ENCODE measurements at regions not wholly inside any gene's neighbourhood (a gene's known extent, or its start where the extent isn't known, plus 50 kb on each side); places are given as distances from the start of the nearest gene placed in this dataset.

DNA sequence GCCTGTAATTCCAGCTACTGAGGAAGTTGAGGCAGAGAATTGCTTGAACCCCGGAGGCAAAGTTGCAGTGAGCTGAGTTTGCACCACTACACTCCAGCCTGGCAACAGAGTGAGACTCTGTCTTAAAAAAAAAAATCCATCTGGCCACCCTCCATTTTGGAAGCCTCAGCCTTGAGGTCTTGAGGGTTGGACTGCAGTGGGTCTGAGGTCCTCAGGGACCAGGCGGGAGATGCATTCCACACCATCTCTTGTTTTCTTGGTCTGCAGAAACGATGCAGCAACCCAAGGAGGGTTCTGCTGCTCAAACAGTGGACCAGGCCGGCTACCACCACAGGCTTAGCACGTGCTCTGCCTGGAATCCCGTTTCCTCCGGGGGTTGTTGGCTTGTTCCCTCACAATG is 299.3 kb downstream of the FGF9 start:
- Histone ChIP-seq H3K4me1 (ENCODE audit: control insufficient read depth in 1 of 2, insufficient read depth in 2 of 2, low read length in 2 of 2) (no peaks in the 10 kb centered on the region), H3K9ac (ENCODE audit: low read depth in 1 of 2, low read length in 2 of 2) (no peak overlapping the region), H3K4me3 (ENCODE audit: low read depth in 1 of 2, low read length in 2 of 2) (no peak overlapping the region), H3K36me3 (ENCODE audit: control insufficient read depth in 1 of 2, insufficient read depth in 2 of 2, low read length in 2 of 2) (no peaks in the 10 kb centered on the region), H3K9me3 (ENCODE audit: control insufficient read depth in 1 of 2, low read length in 2 of 2) (no peaks in the 10 kb centered on the region), H3K27ac (ENCODE audit: low read depth, low read length) (no peak overlapping the region), H3K27me3 (ENCODE audit: control insufficient read depth in 1 of 2, insufficient read depth in 2 of 2, low read length in 2 of 2) (no peaks in the 10 kb centered on the region)

DNA sequence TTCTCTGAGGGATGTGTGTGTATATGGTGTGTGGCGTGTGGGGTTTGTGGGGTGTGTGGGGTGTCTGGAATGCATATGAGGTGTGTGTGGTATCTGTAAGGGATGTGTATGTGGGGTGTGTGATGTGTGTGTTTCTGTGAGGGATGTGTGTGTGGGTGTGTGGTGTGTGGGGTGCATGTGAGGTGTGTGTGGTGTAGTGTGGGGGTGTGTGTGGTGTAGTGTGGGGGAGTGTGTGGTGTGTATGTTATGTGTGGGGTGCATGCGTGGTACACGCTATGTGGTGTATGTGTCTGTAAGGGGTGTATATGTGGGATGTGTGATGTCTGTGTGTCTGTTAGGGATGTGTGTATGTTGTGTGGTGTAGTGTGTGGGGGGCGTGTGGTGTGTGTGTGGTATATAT is 300.0 kb downstream of the FGF9 start:
- no peak overlapping the region for H3K4me3 ChIP-seq (ENCODE audit: low read depth in 1 of 2, low read length in 2 of 2)
- no peak overlapping the region for H3K27ac ChIP-seq (ENCODE audit: low read depth, low read length)
- H3K9me3 ChIP-seq (ENCODE audit: control insufficient read depth in 1 of 2, low read length in 2 of 2) = no peaks in the 10 kb centered on the region
- no peaks in the 10 kb centered on the region for H3K36me3 ChIP-seq (ENCODE audit: control insufficient read depth in 1 of 2, insufficient read depth in 2 of 2, low read length in 2 of 2)
- H3K9ac ChIP-seq (ENCODE audit: low read depth in 1 of 2, low read length in 2 of 2) = no peak overlapping the region
- no peaks in the 10 kb centered on the region for H3K27me3 ChIP-seq (ENCODE audit: control insufficient read depth in 1 of 2, insufficient read depth in 2 of 2, low read length in 2 of 2)
- no peaks in the 10 kb centered on the region for H3K4me1 ChIP-seq (ENCODE audit: control insufficient read depth in 1 of 2, insufficient read depth in 2 of 2, low read length in 2 of 2)

DNA sequence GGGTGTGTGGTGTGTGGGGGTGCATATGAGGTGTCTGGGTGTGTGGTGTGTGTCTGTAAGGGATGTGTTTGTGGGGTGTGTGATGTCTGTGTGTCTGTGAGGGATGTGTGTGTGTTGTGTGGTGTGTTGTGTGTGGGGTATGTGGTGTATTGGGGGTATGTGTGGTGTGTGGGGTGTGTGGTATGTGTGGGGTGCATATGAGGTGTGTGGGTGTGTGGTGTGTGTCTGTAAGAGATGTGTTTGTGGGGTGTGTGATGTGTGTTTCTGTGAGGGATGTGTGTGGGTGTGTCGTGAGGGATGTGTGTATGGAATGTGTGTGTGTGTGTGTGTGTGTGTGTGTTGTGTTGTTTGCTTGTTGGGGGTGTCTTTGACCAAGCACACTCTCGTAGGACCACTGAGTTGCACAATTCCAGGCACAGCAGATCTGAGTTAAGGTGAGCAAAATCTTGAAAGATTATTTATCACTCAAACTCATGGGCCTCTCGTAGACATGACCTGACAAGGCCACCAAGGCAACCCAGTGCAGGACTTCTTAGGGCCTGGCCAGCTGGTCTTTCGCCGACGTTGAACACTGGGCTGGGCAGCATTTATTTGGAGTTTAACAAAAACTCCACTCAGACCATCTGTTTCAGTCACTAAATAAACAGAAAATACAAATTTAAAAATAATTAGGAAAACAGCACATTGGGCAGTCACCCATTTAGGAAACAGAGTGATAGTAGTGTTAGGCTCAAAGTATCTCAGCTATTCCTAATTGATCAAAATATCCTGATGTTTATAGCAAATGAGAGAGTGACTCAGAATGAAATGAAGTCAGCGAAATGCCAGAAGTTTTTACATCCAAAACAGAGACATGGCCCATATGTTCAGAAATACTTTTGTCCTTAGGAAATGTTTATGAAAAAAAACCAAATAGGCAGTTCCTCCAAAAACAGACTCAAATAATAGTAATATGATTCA is 301.1 kb downstream of the FGF9 start:
- Histone ChIP-seq H3K9ac (ENCODE audit: low read depth in 1 of 2, low read length in 2 of 2) (no peak overlapping the region), H3K4me3 (ENCODE audit: low read depth in 1 of 2, low read length in 2 of 2) (no peak overlapping the region), H3K27ac (ENCODE audit: low read depth, low read length) (no peak overlapping the region), H3K4me1 (ENCODE audit: control insufficient read depth in 1 of 2, insufficient read depth in 2 of 2, low read length in 2 of 2) (no peaks in the 10 kb centered on the region), H3K9me3 (ENCODE audit: control insufficient read depth in 1 of 2, low read length in 2 of 2) (no peaks in the 10 kb centered on the region), H3K36me3 (ENCODE audit: control insufficient read depth in 1 of 2, insufficient read depth in 2 of 2, low read length in 2 of 2) (no peaks in the 10 kb centered on the region), H3K27me3 (ENCODE audit: control insufficient read depth in 1 of 2, insufficient read depth in 2 of 2, low read length in 2 of 2) (no peaks in the 10 kb centered on the region)

DNA sequence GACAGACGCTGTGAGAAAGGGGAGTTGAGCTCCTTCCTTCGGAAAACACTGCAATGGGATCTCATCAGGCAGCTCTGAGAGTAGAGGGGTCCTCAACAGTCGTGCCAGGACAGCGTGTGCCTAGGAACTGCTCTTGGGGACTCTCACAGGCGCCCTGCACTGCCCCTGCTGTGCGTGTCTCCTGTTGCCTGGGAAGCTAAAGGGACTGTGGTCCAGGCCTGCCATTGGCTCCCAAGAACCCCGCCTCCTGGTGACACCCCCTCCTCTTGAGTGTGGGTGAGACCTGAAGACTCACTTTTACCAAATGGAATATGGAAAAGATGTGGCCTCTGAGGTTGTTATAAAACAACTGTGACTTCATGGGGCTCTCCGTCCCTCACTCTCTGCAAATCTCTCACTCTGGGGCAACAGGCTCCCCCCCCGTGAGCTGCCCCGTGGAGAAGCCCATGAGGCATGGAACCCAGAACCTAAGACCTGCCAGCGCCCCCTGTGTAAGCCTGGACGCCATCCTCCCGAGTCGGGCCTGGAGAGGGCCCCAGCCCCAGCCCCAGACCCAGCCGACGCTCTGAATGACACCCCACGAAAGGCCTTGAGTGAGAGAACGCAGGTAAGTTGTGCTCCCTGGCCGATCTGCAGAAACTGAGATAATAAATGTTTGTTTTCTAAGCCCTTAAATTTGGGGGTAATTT is 302.7 kb downstream of the FGF9 start:
- Histone ChIP-seq H3K27ac (ENCODE audit: low read depth, low read length) (no peak overlapping the region), H3K27me3 (ENCODE audit: control insufficient read depth in 1 of 2, insufficient read depth in 2 of 2, low read length in 2 of 2) (no peaks in the 10 kb centered on the region), H3K9ac (ENCODE audit: low read depth in 1 of 2, low read length in 2 of 2) (no peak overlapping the region), H3K36me3 (ENCODE audit: control insufficient read depth in 1 of 2, insufficient read depth in 2 of 2, low read length in 2 of 2) (no peaks in the 10 kb centered on the region), H3K4me1 (ENCODE audit: control insufficient read depth in 1 of 2, insufficient read depth in 2 of 2, low read length in 2 of 2) (no peaks in the 10 kb centered on the region), H3K9me3 (ENCODE audit: control insufficient read depth in 1 of 2, low read length in 2 of 2) (no peaks in the 10 kb centered on the region), H3K4me3 (ENCODE audit: low read depth in 1 of 2, low read length in 2 of 2) (no peak overlapping the region)

DNA sequence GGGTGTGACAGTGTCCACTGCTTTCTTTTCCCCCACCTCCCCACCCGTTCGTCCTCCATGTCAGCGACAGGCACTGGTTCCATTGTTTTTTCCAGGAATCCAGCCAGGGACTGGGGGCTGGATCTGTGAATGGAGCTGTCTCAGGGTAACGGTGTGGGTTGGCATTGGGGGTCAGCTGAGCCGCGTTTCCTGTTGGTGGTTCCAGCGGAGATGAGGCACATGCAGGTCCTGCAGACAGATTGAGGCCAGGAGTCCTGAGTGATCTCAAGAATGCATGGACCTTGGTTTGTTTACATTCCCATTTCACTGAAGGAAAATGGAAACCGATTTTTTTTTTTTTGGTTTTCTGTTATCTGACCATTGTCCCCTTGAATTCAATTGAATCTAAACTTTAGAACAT is 303.9 kb downstream of the FGF9 start:
- H3K9ac ChIP-seq (ENCODE audit: low read depth in 1 of 2, low read length in 2 of 2) = no peak overlapping the region
- no peaks in the 10 kb centered on the region for H3K27me3 ChIP-seq (ENCODE audit: control insufficient read depth in 1 of 2, insufficient read depth in 2 of 2, low read length in 2 of 2)
- no peak overlapping the region for H3K4me3 ChIP-seq (ENCODE audit: low read depth in 1 of 2, low read length in 2 of 2)
- H3K9me3 ChIP-seq (ENCODE audit: control insufficient read depth in 1 of 2, low read length in 2 of 2) = no peaks in the 10 kb centered on the region
- H3K27ac ChIP-seq (ENCODE audit: low read depth, low read length) = no peak overlapping the region
- H3K4me1 ChIP-seq (ENCODE audit: control insufficient read depth in 1 of 2, insufficient read depth in 2 of 2, low read length in 2 of 2) = no peaks in the 10 kb centered on the region
- H3K36me3 ChIP-seq (ENCODE audit: control insufficient read depth in 1 of 2, insufficient read depth in 2 of 2, low read length in 2 of 2) = no peaks in the 10 kb centered on the region

DNA sequence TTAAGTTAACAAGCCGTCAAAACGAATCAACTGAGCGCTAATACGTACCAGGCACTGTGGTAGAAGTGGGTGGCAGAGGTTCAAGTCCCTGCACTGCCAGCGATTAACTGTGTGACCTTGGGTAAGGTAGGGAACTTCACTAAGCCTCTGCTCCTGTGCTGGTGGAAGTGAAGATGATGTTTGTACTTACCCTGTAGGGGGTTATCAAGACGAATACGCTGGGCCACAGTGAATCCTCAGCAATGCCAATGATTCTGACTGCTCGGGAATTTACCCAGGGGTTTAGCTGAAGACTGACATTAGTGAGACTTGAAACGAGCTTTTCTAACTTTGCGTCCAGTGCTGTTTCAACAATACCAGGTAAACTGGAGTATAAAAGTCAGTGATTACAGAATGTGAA is 305.3 kb downstream of the FGF9 start:
- H3K27ac ChIP-seq (ENCODE audit: low read depth, low read length) = no peak overlapping the region
- H3K4me1 ChIP-seq (ENCODE audit: control insufficient read depth in 1 of 2, insufficient read depth in 2 of 2, low read length in 2 of 2) = no peaks in the 10 kb centered on the region
- no peak overlapping the region for H3K4me3 ChIP-seq (ENCODE audit: low read depth in 1 of 2, low read length in 2 of 2)
- H3K27me3 ChIP-seq (ENCODE audit: control insufficient read depth in 1 of 2, insufficient read depth in 2 of 2, low read length in 2 of 2) = no peaks in the 10 kb centered on the region
- H3K36me3 ChIP-seq (ENCODE audit: control insufficient read depth in 1 of 2, insufficient read depth in 2 of 2, low read length in 2 of 2) = no peaks in the 10 kb centered on the region
- H3K9ac ChIP-seq (ENCODE audit: low read depth in 1 of 2, low read length in 2 of 2) = no peak overlapping the region
- H3K9me3 ChIP-seq (ENCODE audit: control insufficient read depth in 1 of 2, low read length in 2 of 2) = no peaks in the 10 kb centered on the region

DNA sequence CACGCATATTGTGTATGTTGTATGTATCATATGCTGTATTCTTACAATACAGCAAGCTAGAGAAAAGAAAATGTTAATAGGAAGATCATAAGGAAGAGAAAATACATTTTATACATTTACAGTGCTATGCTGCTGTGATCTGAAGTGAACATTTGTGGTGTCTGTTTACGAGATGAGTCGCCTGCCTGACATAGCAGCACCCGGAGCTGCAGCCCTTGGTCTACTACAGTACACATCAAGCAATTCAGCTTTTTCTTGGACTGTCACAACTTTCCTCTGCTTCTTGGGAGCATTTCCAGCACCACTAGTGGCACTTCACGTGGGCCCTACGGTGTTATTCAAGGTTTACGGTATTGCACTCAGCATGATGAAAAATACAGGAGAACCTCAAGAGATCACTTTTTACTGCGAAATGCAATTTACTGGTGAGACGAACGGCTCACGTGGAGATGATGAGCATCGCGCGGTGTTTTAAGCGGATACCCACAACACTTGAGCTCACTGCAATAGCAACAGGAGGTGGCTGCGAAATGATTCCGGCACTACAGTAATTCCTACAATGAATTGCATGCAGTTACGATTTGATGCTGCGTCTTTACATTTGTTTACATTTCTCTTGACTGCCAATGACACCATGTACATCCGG is 308.4 kb downstream of the FGF9 start:
- Histone ChIP-seq H3K4me1 (ENCODE audit: control insufficient read depth in 1 of 2, insufficient read depth in 2 of 2, low read length in 2 of 2) (no peaks in the 10 kb centered on the region), H3K27ac (ENCODE audit: low read depth, low read length) (no peak overlapping the region), H3K4me3 (ENCODE audit: low read depth in 1 of 2, low read length in 2 of 2) (no peak overlapping the region), H3K27me3 (ENCODE audit: control insufficient read depth in 1 of 2, insufficient read depth in 2 of 2, low read length in 2 of 2) (no peaks in the 10 kb centered on the region), H3K9ac (ENCODE audit: low read depth in 1 of 2, low read length in 2 of 2) (no peak overlapping the region), H3K36me3 (ENCODE audit: control insufficient read depth in 1 of 2, insufficient read depth in 2 of 2, low read length in 2 of 2) (no peaks in the 10 kb centered on the region), H3K9me3 (ENCODE audit: control insufficient read depth in 1 of 2, low read length in 2 of 2) (no peaks in the 10 kb centered on the region)

DNA sequence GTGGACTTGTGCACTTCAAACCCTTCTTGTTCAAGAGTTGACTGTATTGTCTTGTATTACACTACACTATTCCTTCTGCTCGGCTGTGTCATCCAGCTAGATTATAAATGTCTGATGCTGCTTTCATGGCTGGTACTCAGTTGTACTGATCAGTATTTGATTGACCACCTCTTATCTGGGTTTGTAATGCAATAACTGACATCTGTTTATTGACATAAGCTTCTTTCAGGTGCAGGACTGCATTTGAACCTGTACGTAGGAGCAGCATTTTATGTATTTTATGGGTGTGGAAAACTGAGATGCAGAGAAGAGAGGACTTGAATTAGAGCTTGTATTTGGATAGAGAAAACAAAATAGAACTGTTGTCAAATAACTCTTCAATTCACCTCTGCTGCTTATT is 309.2 kb downstream of the FGF9 start:
- Histone ChIP-seq H3K4me3 (ENCODE audit: low read depth in 1 of 2, low read length in 2 of 2) (no peak overlapping the region), H3K36me3 (ENCODE audit: control insufficient read depth in 1 of 2, insufficient read depth in 2 of 2, low read length in 2 of 2) (no peaks in the 10 kb centered on the region), H3K27ac (ENCODE audit: low read depth, low read length) (no peak overlapping the region), H3K4me1 (ENCODE audit: control insufficient read depth in 1 of 2, insufficient read depth in 2 of 2, low read length in 2 of 2) (no peaks in the 10 kb centered on the region), H3K27me3 (ENCODE audit: control insufficient read depth in 1 of 2, insufficient read depth in 2 of 2, low read length in 2 of 2) (no peaks in the 10 kb centered on the region), H3K9ac (ENCODE audit: low read depth in 1 of 2, low read length in 2 of 2) (no peak overlapping the region), H3K9me3 (ENCODE audit: control insufficient read depth in 1 of 2, low read length in 2 of 2) (no peaks in the 10 kb centered on the region)

DNA sequence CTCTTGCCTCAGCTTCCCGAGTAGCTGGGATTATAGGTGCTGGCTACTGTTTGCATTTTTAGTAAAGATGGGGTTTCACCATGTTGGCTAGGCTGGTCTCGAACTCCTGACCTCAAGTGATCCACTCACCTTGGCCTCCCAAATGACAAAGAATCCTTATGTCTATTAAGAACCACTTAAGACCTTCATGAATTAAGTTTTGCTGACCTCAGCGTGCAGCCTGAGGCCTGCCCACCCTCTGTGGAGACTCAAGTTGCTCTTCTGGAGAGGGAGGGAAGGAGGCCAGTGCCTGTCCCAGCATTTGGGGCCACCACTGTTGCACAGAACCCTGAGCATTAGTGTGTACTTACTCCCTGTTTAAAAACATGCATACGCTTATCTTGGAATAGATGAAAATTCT is 313.3 kb downstream of the FGF9 start:
- Histone ChIP-seq H3K27ac (ENCODE audit: low read depth, low read length) (no peak overlapping the region), H3K4me1 (ENCODE audit: control insufficient read depth in 1 of 2, insufficient read depth in 2 of 2, low read length in 2 of 2) (no peaks in the 10 kb centered on the region), H3K36me3 (ENCODE audit: control insufficient read depth in 1 of 2, insufficient read depth in 2 of 2, low read length in 2 of 2) (no peaks in the 10 kb centered on the region), H3K9ac (ENCODE audit: low read depth in 1 of 2, low read length in 2 of 2) (no peak overlapping the region), H3K9me3 (ENCODE audit: control insufficient read depth in 1 of 2, low read length in 2 of 2) (no peaks in the 10 kb centered on the region), H3K27me3 (ENCODE audit: control insufficient read depth in 1 of 2, insufficient read depth in 2 of 2, low read length in 2 of 2) (no peaks in the 10 kb centered on the region), H3K4me3 (ENCODE audit: low read depth in 1 of 2, low read length in 2 of 2) (no peak overlapping the region)

DNA sequence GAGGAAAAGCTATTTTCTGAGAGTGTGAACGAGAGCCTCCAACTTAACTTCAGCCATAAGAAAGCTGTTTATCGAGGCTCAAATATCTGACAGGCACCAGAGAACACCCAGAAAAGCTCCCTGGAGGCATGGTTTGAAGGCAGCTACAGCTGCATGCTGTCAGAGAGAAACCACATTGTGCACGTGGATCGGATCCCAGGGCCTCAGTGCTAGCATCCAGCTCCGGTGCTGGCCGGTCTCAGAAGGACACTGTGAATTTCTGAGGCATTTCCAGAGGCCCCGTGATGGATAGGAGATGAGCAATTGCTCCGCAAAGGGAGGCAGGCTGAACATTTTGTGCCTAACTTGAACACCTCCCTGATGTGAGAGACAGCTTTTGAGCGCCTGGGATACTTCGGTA is 315.7 kb downstream of the FGF9 start:
- Histone ChIP-seq H3K4me3 (ENCODE audit: low read depth in 1 of 2, low read length in 2 of 2) (no peak overlapping the region), H3K27me3 (ENCODE audit: control insufficient read depth in 1 of 2, insufficient read depth in 2 of 2, low read length in 2 of 2) (no peaks in the 10 kb centered on the region), H3K9me3 (ENCODE audit: control insufficient read depth in 1 of 2, low read length in 2 of 2) (no peaks in the 10 kb centered on the region), H3K36me3 (ENCODE audit: control insufficient read depth in 1 of 2, insufficient read depth in 2 of 2, low read length in 2 of 2) (no peaks in the 10 kb centered on the region), H3K9ac (ENCODE audit: low read depth in 1 of 2, low read length in 2 of 2) (no peak overlapping the region), H3K27ac (ENCODE audit: low read depth, low read length) (no peak overlapping the region), H3K4me1 (ENCODE audit: control insufficient read depth in 1 of 2, insufficient read depth in 2 of 2, low read length in 2 of 2) (no peaks in the 10 kb centered on the region)

All from duodenal mucosa (tissue), 2 donors.